Brain microvascular endothelial cell (primary cell): ENCODE measurements at regions not wholly inside any gene's neighbourhood (a gene's known extent, or its start where the extent isn't known, plus 50 kb on each side); places are given as distances from the start of the nearest gene placed in this dataset.

ENCODE experiments used
- DNase-seq: peaks from one replicate; pipeline ENCODE4 v3.0.0-alpha.2; 2020
- H3K27ac ChIP-seq: fragments of 250-450 bp; sonication (Bioruptor Pico); 2 replicates; pipeline ENCODE4 v1.5.1; 2020; ENCODE audit warnings: mild to moderate bottlenecking, moderate library complexity
- H3K27me3 ChIP-seq: fragments of 250-450 bp; sonication (Bioruptor Pico); replicated peaks from 2 replicates; pipeline ENCODE4 v1.5.1; 2020; ENCODE audit warnings: mild to moderate bottlenecking
- H3K36me3 ChIP-seq: fragments of 250-450 bp; sonication (Bioruptor Pico); replicated peaks from 2 replicates; pipeline ENCODE4 v1.5.1; 2020; ENCODE audit warnings: mild to moderate bottlenecking
- H3K4me3 ChIP-seq: 2 replicates; pipeline ENCODE4 v1.5.1; 2011; ENCODE audit warnings: low read depth, mild to moderate bottlenecking, control low read depth, low read length, moderate library complexity
- CTCF ChIP-seq: IDR thresholded peaks from 2 replicates; pipeline ENCODE4 v1.5.1; 2011; ENCODE audit warnings: low read depth, mild to moderate bottlenecking, moderate library complexity, low read length, control low read depth, inconsistent platforms; ENCODE audit errors: missing control alignments
- in situ Hi-C: cut with HindIII; loops from 2 replicates; pipeline ENCODE4 v1.10.0; 2017; ENCODE audit warnings: low sequenced_read_pairs, low pct_ligation_motif_present

- no peak for TF ChIP-seq CTCF
- Histone ChIP-seq H3K27me3 (no peaks in the 10 kb centered on the region), H3K36me3 (no peaks in the 10 kb centered on the region), H3K27ac (no peak overlapping the region), H3K4me3 (no peak overlapping the region)
- in situ Hi-C loops, result no loop called here
- DNase-seq, result no peak
Measured at GRCh38 chr16:80463751-80464495, 76.9 kb upstream of the DYNLRB2 start.

GRCh38 chr16:80463326-80463725 lies 77.5 kb upstream of the DYNLRB2 start:
- TF ChIP-seq CTCF, result no peak
- Histone ChIP-seq H3K27me3 (no peaks in the 10 kb centered on the region), H3K36me3 (no peaks in the 10 kb centered on the region), H3K4me3 (no peak overlapping the region), H3K27ac (no peak overlapping the region)
- in situ Hi-C loops, result no loop called here
- DNase-seq, result no peak

GRCh38 chr16:80462917-80463316 lies 77.9 kb upstream of the DYNLRB2 start:
- no peaks in the 10 kb centered on the region for H3K27me3 ChIP-seq
- DNase-seq, result no peak
- no peak for TF ChIP-seq CTCF
- in situ Hi-C loops, result no loop called here
- H3K27ac ChIP-seq, result no peak overlapping the region
- H3K36me3 ChIP-seq, result no peaks in the 10 kb centered on the region
- no peak overlapping the region for H3K4me3 ChIP-seq

- no peaks in the 10 kb centered on the region for H3K27me3 ChIP-seq
- no peak for TF ChIP-seq CTCF
- no peaks in the 10 kb centered on the region for H3K36me3 ChIP-seq
- H3K27ac ChIP-seq, result no peak overlapping the region
- H3K4me3 ChIP-seq, result no peak overlapping the region
- in situ Hi-C loops, result no loop called here
- no peak for DNase-seq
Measured at GRCh38 chr16:80460988-80461387, 79.8 kb upstream of the DYNLRB2 start.

- TF ChIP-seq CTCF, result no peak
- Histone ChIP-seq H3K27ac (no peak overlapping the region), H3K36me3 (no peaks in the 10 kb centered on the region), H3K4me3 (no peak overlapping the region), H3K27me3 (no peaks in the 10 kb centered on the region)
- no peak for DNase-seq
- in situ Hi-C loops, result no loop called here
Measured at GRCh38 chr16:80459966-80460365, 80.8 kb upstream of the DYNLRB2 start.

- no peaks in the 10 kb centered on the region for H3K36me3 ChIP-seq
- no peak overlapping the region for H3K4me3 ChIP-seq
- peak; percentile 6 for DNase-seq
- in situ Hi-C loops, result no loop called here
- H3K27me3 ChIP-seq, result no peaks in the 10 kb centered on the region
- no peak overlapping the region for H3K27ac ChIP-seq
- TF ChIP-seq CTCF, result no peak
Measured at GRCh38 chr16:80459331-80459777, 81.4 kb upstream of the DYNLRB2 start.
